ENCODE measurements at regions not wholly inside any gene's neighbourhood (a gene's known extent, or its start where the extent isn't known, plus 50 kb on each side); places are given as distances from the start of the nearest gene placed in this dataset.

DNA sequence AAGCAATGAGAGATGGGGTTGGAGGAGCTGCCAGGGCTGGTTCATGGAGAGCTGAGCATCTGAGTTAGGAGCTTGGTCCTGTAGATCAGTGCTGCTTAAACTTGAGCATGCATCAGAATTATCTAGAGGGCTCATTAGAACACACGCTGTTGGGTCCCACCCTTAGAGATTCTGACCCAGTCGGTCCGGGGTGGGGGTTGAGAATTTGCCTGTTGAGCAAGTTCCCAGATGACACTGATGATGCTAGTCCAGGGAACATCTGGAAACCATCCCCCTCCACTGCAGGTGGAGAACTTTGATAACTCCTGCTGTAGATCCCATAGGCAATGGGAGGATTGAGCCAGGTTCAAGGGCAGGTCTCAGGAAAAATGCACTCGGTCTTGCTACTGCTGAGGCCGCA, 158.0 kb upstream of the KLF4 start:
- no peak for DNase-seq

DNA sequence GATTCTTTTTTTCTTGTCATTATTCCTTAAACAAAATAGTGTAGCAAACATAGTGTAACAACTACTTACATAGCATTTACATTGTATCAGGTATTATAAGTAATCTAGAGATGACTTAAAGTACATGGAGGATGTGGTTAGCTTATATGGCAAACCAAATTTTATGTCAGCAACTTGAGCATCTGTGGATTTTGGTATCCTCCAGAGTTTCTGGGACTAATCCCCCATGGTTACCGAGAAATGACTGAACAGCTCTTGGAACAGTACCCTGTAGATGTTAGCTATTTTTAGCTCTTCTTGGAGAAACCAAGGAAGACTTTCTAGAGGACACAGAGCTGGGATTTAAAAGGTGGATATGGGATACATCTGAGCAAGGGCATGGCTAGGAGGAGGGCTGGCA, 157.6 kb upstream of the KLF4 start:
- no peak for DNase-seq

DNA sequence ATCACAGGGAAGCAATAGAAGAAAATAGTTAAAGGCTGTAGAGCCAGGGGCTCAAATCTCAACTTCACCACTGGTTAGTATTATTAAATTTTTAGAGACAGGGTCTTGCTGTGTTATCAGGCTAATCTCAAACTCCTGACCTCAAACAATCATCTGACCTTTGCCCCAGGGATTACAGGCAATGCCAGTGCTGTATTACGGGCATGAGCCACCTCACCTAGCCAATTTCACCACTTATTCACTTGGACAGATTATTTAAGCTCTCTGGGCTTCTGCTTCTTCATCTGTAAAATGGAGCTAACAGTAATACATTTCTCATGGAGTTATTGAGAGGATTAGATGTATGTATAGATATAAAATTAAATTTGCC, 155.9 kb upstream of the KLF4 start:
- DNase-seq, result no peak

DNA sequence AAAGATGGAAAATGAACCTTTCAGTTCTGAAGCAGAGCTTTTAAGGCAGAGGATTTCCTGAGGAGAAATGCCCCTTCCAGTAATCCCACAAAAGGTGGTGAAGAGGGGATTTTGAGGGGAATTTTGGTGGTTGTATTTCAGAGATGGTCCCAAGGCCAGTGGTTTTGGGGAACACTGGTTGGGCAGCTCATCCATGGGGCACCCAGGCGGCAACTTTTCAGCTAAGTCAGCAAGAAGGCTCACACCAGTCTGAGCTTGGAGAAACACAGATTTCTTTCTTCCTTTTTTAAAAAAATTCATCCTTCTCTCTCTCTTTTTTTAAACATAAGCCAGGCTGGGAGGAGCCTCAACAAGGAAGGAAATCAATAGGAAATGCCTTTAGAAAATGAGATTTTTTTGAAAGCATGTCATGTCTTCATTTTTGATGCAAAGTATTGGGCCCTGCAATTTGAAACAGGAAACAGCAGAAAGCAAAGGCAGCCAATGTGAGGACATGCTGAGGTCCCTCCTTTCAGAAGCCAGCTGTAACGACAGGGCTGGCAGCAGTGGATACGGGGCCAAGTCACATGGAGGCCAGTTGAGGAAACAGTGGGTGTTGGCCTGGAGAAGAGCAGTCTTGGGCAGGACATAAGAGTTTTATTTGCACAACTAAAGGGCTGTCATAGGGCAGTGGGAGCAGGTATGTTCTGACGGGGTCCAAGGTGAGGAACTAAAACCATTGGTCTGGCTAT, 155.3 kb upstream of the KLF4 start:
- DNase-seq, result no peak

DNA sequence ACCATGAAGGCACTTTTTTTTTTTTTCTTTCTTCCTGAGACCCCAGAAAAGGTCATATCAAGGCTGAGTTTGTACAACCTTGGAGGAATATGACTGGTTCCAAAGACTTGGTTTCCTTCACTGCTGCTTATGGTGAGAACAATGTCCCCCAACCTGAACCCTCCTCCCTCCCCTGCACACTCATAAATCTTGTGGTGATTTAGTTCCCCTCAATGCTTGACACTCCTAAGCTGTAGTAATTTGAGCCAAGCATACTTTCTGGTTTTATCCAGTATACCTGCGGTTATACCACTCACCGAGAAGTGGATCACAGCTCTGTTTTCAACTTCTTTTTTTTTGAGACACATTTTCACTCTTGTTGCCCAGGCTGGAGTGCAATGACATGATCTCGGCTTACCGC, 149.9 kb upstream of the KLF4 start:
- DNase-seq, result no peak

DNA sequence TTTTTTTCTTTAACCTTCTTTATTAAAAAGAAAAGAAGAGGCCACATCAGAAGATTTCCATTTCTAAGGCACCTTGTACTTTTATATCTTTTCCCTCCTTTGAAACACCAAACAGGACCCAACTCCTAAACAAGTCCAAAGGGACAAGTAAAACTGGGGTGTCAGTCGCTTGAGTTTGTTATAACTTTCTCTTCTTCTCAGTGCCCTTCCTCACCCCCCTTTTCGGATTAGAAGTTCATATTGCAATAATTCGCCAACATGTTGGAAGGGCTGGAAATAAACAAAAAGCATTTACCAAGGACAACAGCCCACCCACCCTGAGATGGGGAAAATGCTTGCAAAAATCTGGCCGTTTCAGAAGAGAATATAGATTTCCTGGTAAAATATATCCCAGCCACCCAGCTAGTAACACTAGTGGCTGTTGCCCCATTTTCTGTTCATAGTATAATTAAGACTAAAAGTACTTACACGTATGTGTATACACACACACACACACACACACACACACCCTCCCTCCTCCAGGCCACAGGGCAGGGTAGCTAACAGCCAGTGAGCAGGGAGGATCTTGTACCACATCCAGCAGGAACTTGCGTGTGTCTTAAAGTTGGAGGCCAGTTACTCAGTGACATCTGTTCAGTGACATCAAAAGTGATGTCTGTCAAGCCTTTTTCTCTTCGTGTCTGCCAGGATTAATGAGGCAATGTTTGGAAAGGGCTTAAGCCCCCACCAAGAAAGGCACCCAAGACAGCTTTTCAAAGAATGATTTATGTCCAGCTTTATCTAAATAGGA, 149.1 kb upstream of the KLF4 start:
- no peak for DNase-seq

DNA sequence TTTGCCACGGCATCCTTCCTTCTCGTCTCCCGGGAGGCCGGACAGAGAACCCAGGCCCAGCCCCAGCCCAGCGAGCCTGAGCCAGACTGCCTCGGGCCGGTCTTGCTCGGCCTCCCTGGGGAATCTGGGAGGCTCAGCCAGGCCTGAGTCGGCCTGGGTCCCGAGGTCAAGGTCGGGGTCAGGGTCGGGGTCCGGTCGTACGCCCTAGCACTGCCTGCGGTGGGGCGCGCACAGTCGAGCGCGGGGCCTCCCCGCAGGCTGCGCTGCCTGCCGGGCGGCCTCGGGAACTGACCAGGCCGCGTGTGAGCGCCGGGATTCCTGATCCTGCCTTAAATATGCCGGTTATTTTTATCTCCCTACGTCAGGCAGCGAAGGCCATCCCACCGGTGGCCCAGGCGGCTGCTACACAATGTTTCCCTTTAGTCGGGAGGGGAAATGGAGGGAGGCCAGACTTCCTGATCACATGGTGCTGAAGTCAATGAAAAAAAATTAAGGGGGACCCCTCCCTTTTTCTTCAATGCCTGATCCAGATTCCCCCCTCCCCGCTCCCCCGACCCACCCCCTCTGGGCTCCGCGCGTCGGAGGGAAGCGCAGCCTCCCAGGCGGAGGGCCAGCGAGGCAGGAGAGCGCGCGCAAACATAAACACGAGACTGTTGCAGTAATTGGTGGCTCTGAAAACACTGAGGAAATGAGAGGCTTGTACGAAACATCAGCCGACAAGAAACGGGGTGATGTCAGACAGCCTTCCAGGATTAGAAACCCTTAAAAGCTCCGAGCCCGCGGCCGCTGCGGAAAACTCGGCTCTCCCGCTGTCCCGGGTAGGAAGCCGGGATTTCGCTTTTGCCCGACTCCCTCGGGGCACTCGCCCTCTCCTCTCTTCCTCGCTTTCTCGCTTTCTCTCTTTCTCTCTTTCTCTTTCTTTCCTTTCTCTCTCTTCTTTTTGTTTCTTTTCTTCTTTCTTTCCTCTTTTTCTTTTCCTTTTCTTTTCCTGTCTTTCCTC, 148.2 kb upstream of the KLF4 start:
- DNase-seq, result no peak

DNA sequence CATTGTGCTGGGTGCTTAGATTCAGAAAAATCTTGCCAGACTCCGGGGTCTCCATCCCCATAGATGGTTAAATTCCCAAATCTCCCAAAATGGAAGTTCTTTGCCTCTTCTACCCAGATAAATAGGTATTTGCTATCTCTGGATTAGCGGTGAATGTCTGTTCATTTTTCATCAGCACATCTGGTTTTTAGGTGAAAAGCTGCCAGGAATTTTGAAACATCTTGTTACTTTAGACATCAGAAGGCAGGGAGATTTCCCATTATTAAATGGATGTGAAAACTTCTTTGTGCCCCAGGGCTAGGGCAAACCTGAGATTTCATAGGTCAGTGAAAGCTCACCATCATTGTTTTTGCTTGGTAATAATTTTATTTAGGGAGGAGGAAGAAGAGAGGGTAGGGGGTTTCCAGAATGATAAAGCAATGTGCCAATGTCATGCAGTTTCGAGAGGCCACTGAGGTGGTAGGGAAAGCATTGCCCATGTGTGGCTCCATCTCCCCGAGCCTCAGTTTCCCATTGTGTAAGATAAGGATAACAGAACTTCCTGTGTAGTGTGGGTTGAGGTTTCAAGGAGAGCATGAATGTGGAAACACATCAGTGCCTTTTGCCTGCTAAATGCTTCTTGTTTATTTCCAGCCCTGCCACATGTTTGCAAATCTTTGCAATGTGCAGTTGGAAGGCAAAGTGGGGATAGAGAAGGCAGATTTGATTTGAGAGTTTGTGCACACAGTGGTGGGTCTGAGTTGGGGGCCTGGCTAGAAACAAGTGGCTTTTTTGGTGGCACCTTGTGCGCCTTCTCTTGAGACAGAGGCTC, 147.2 kb upstream of the KLF4 start:
- DNase-seq, result no peak

DNA sequence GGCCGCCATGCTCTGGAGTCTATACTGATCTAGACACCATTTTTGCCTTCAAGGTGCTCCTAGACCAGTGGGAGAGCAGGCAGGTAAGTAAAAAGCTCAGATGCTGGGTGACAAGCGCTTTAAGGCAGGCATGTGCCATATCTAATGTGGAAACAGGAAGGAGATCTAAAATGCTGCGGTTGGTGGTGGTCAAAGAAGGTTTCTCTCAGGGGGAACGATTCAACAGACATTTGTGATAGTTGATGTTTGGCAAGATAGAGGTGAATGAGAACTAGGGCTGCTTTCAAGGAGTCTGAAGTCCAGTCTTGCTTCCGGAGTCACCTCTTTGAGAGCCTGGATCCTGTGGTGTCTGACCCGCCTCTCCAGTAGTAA, 146.2 kb upstream of the KLF4 start:
- DNase-seq, result no peak

DNA sequence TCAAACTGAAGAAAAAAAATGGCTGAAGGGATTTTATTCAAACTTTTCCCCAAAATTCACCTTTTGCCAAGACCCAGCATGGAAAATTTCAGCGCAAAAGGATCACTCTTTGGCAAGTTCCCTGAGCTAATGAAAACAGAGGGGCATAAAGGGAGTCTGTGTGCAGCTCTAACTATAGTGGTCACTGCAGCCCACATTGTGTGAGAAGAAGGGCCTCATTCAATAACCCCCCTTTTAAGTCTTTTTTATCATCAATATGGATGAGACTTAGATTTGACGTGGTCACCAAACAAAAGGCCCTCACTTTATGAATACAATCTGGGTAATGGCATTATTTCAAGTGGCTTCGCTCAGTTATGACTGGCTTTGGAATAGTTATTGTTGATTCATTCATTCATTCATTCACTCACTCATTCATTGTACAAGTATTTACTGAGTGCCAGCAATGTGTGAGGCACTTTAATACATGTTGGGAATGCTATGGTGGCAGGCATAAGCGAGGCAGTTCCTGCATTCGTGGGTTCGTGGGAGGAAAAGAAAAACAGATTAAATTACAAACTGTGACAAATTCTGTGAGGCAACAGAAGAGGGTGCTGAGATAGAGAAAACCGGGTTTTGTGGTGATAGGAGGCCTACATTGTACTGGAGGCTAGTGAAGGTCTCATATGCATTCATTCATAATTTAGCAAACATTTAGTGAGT, 145.7 kb upstream of the KLF4 start:
- no peak for DNase-seq

DNA sequence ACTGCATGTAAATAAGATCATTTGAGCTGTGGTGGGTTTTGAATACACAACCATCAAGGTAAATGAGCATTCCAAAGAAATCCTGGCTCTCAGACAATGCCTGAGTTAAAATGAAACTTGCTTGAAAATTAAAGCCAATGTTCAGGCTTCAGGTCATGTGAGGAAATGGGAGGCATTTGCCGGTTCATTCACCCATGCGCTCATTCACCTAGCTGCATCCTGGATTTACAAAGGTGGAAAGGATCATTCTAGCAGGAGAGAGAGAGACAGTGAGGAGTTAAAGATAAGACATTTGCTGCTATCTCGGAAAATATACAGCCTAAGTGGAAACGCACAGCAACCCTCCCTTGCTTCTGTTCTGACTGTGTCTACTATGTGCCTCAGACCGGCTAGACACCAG, 143.8 kb upstream of the KLF4 start:
- DNase-seq, result no peak

DNA sequence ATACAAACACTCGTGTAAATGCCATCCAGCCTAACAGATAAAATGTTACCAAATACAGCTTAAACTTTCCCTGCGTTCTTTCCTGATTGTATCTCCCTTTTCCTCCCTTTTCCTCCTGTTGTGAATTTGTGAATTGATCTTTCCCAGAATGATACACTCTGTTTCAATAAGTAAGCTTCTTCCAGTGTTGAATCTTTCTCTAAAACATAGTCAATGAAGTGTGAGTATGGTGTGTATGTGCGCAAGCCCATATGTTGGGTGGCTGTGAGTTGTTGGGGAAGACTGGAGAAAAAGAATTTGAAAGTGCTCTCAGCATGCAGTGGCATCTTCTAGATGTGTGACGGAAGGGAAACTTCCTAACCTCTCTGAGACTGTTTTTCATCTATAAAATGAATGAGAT, 143.1 kb upstream of the KLF4 start:
- no peak for DNase-seq

DNA sequence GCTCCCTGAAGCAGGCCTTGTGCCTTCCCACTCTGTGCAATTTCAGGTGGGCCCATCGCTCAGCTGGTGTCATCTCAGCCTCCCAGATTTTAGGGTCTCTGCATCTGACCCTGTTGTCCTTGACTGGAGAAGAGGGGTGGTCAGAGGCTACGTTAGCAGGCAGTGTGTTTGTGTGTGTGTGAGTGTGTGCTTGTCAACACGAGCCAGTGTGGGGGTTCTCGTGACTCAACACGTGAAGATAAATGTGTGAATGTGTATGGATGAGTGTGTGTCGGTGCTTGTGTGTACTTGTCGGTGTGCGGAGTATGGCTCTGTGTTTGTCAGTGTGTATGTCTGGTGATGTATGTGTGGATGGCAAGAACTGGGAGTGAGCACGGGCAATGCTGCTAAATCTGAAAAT, 142.6 kb upstream of the KLF4 start:
- no peak for DNase-seq

DNA sequence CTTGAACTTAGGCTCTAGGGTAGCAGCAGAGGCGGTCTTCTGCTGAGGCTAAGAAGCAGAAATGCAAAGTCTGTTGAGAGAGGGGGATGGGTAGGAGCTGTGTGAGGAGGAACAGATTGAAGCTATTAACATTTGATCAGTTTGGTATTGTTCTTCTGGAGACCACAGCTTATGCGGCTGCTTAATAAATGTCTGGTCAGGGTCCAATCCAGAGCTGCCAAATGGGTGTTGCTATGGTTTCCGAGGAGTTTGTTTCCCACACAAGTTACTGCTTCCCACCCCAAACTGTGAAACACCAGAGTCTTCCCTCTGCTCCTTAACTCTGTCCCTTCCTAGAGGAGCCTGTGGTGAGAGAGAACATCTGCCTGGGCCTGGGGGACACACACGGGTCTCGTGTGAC, 142.2 kb upstream of the KLF4 start:
- no peak for DNase-seq

DNA sequence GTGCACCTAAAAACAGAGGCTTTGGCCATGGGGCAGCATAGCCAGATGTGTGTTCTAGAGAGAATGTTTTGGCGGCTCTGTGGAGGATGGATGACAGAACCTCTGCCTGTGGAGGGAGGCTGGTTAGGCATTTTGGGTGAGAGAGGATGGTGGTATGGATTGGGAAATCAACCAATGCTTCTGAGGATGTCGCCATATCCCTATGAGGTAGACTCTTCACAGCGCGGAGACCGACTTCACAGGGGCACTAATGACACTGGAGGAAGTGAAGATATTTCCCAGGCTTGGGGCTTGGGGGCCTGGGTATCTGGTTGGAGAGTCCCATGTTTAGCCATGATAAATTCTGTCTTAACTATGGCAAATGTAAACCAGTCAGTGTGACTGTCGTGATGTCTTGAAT, 140.6 kb upstream of the KLF4 start:
- DNase-seq, result no peak

DNA sequence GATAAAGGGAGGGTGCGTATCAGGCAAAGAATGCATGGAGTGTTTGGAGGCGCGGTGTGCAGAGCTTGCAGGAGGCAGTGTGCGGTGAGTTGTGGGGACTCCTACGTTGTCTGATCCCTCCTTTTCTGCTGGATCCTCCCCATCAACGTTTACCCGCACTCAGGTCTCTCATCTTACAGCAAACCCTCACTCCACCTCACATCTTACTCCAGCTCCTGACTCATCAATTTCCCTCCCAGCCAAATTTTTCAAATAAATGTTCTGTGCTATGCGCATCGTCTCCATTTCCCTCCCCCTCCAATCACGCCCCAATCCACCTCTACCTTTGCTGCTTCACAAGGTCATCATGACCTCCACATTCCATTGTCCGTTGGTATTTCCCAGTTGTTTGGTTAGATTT, 138.9 kb upstream of the KLF4 start:
- DNase-seq, result no peak

DNA sequence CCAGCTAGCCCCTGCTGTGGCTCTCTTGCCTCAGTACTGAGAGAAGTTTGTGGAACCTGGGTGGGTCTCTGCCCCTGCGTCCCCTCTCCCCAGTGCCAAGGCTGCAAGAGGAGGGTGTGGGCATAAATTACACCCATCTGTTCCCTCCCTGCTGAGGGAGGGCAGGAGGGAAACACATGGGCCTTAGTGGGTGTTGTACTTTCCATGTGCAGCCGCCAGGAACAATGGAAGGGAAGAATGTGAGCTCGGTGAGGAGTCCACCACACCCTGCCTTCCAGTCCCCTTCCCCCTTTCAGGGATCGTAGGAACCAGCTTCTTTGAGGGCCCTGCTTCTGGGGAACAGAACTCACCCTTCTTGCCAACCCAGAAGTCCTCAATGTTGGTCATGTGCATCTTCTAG, 138.2 kb upstream of the KLF4 start:
- DNase-seq, result no peak

DNA sequence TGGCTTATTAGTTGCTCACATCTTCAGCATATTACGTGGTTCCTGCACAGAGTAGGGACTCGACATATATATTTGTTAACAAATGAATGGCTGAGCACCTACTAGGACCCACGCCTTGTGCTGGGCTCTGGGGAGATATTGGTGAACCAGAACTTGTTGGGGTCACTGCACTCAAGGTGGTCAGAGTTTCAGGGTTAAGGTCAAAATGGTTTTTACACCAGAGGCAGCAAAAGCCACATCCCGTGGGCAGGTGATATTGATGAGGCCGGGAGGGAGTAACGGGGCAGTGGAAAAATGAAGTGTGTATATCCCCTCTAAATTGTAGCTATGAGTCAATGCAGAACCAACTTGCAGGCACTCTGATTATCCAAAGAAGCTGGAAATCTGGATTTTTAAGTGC, 136.5 kb upstream of the KLF4 start:
- DNase-seq, result no peak

DNA sequence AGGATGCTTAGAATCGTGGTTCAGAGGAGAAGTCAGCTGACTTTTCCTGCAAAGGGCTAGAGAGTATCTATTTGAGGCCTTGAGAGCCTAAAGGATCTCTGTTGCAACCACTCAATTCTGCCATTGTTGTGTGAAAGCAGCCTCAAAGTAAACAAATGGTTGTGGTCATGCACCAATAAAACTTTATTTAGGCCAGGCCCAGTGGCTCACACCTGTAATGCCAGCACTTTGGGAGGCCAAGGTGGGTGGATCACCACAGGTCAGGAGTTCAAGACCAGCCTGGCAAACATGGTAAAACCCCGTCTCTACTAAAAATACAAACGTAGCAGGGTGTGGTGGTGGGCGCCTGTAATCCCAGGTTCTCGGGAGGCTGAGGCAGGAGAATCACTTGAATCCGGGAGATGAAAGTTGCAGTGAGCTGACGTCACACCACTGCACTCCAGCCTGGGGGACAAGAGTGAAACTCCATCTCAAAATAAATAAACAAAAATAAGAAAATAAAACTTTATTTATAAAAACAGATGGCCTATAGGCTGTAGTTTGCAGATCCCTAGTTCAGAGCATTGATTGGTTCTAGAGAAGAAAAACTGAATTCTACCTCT, 135.9 kb upstream of the KLF4 start:
- no peak for DNase-seq

DNA sequence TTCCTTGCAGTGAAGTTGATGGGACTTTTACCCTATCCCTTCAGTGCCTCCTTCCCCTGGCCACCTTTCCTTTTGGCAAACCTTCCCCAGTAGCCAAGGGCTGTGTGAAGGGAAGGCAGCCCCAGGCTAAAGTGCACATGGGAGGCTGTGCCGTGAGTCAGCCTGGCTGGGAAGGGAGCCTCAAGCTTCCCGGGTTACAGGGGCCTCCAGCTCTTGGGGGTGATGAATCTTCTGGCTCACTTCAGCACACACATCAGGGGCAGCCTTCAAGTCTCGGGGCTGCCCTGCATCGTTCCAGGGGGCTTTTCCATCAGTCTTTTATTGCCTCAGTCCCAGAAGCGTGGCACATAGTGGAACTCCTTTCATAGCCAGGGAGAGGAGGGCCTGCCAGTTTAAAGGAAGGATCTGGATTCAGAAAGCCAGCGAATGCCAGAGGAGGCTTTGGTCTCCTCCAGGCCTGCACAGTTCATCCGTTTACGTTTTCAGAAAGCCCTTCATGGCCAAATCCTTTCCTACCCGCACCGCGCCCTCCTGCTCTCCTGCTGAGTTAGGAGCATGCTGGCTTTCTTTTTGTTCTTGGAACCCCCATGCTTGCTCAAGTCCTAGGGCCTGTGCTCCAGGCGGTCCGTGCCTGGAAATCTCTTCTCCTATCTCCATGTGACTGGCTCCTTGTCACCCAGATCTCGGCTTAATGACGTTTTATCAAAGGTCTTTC, 134.8 kb upstream of the KLF4 start:
- no peak for DNase-seq

DNA sequence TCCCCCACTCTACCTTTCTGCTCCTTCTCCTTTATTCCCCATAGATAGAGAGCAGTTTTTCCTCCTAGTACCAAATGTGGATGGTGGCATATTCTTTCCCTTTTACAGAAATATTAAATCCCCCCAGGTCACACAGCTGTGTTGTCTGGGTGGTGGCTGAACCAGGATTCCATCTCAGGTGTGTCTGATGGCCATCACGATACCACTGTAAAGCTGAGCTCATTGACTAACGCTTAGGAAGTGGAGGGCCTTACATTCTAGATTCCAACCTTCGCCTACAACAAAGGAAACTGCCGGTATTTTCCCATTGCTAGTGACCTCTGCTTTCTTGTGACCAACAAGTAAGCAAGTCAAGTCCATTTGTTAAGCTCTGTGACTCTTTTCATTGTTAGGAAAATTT, 131.9 kb upstream of the KLF4 start:
- no peak for DNase-seq

Data from NCI-H2107 (cell line).